OCI-LY3 (cell line): ENCODE measurements at regions not wholly inside any gene's neighbourhood (a gene's known extent, or its start where the extent isn't known, plus 50 kb on each side); places are given as distances from the start of the nearest gene placed in this dataset.
"Not testable (repeated sequence)": the region's sequence is repeated elsewhere in the genome, so short reads cannot be mapped to it uniquely, and the experiment has no call there.

Experiments
- H2AFZ ChIP-seq: fragments of 200-600, 300-600 bp; shearing (Covaris generic); 2 replicates; pipeline ENCODE4 v1.6.0; 2014; ENCODE audit warnings: antibody characterized with exemption, low read depth, low read length
- H3K27ac ChIP-seq: fragments of 200-600, 300-600 bp; sonication (generic); 2 replicates; pipeline ENCODE4 v1.5.1; 2014; ENCODE audit warnings: mild to moderate bottlenecking, low read length, moderate library complexity, mixed read lengths
- H3K27me3 ChIP-seq: fragments of 200-600, 300-600 bp; sonication (generic); 2 replicates; pipeline ENCODE4 v1.6.1; 2014; ENCODE audit warnings: low read depth, low read length, mixed read lengths
- H3K36me3 ChIP-seq: fragments of 200-600, 300-600 bp; sonication (generic); replicated peaks from 2 replicates; pipeline ENCODE3; 2014; ENCODE audit warnings: low read depth, low read length, mixed read lengths
- H3K4me1 ChIP-seq: fragments of 300-600, 200-600 bp; sonication (generic); 2 replicates; pipeline ENCODE4 v1.6.1; 2014; ENCODE audit warnings: low read length, mixed read lengths
- H3K4me2 ChIP-seq: fragments of 200-600, 300-600 bp; sonication (generic); 2 replicates; pipeline ENCODE4 v1.6.1; 2014; ENCODE audit warnings: low read length, mixed read lengths
- H3K4me3 ChIP-seq: fragments of 300-600, 200-600 bp; sonication (generic); 2 replicates; pipeline ENCODE4 v1.5.1; 2014; ENCODE audit warnings: antibody characterized with exemption, mild to moderate bottlenecking, low read length, moderate library complexity
- H3K79me2 ChIP-seq: fragments of 300-600, 200-600 bp; shearing (Covaris generic); 2 replicates; pipeline ENCODE4 v1.6.1; 2014; ENCODE audit warnings: mild to moderate bottlenecking, low read length, mixed read lengths
- H3K9ac ChIP-seq: fragments of 300-600, 200-600 bp; shearing (Covaris generic); 2 replicates; pipeline ENCODE4 v1.6.0; 2014; ENCODE audit warnings: mild to moderate bottlenecking, low read length, moderate library complexity
- H3K9me3 ChIP-seq: fragments of 200-600, 300-600 bp; shearing (Covaris generic); 2 replicates; pipeline ENCODE4 v1.6.1; 2014; ENCODE audit warnings: low read length, mixed read lengths; ENCODE audit not compliant: insufficient read depth
- H4K20me1 ChIP-seq: fragments of 200-600, 300-600 bp; sonication (generic); 2 replicates; pipeline ENCODE4 v1.6.1; 2016; ENCODE audit warnings: low read length, mixed read lengths; ENCODE audit not compliant: insufficient read depth
- CTCF ChIP-seq: fragments of 200-600, 300-600 bp; sonication (generic); IDR thresholded peaks from 2 replicates; pipeline ENCODE4 v1.5.1; 2014; ENCODE audit warnings: antibody characterized with exemption, low read length, low read depth
- EZH2phosphoT487 ChIP-seq: fragments of 200-600 bp; shearing (Covaris generic); IDR thresholded peaks from 2 replicates; pipeline ENCODE4 v1.6.1; 2018; ENCODE audit warnings: antibody characterized with exemption, mixed run types, low read depth

- H3K79me2 ChIP-seq, result no peaks in the 10 kb centered on the region
- H3K9ac ChIP-seq, result no peak overlapping the region
- H3K4me1 ChIP-seq, result peaks cover 4% of the 10 kb centered on the region; the same call in 1 of the 2 replicates
- no peak overlapping the region for H3K4me3 ChIP-seq
- no peaks in the 10 kb centered on the region for H3K36me3 ChIP-seq
- H2AFZ ChIP-seq, result no peak overlapping the region
- no peaks in the 10 kb centered on the region for H3K27me3 ChIP-seq
- no peaks in the 10 kb centered on the region for H3K9me3 ChIP-seq
- H3K4me2 ChIP-seq, result no peak overlapping the region
- H4K20me1 ChIP-seq, result no peaks in the 10 kb centered on the region
- TF ChIP-seq EZH2phosphoT487, result no peak
- TF ChIP-seq CTCF, result no peak
- H3K27ac ChIP-seq, result no peak overlapping the region
Measured at GRCh38 chr4:91764085-91764484, 539.7 kb upstream of the GRID2 start.

GRCh38 chr4:91769912-91770311, 533.9 kb upstream of the GRID2 start:
- Histone ChIP-seq H3K9ac (no peak overlapping the region), H3K4me1 (no peaks in the 10 kb centered on the region), H4K20me1 (no peaks in the 10 kb centered on the region), H3K4me3 (no peak overlapping the region), H3K27me3 (no peaks in the 10 kb centered on the region), H3K9me3 (no peaks in the 10 kb centered on the region), H2AFZ (no peak overlapping the region), H3K27ac (no peak overlapping the region), H3K36me3 (no peaks in the 10 kb centered on the region), H3K79me2 (no peaks in the 10 kb centered on the region), H3K4me2 (no peak overlapping the region)
- TF ChIP-seq CTCF (no peak), EZH2phosphoT487 (no peak)

GRCh38 chr4:91791631-91792030, 512.1 kb upstream of the GRID2 start:
- not testable (repeated sequence) for H3K27ac ChIP-seq, H3K36me3 ChIP-seq, H3K9ac ChIP-seq, H3K4me1 ChIP-seq, H3K27me3 ChIP-seq, H3K9me3 ChIP-seq, H4K20me1 ChIP-seq, H3K79me2 ChIP-seq, H3K4me2 ChIP-seq, H2AFZ ChIP-seq, H3K4me3 ChIP-seq

- Histone ChIP-seq H3K4me1 (no peaks in the 10 kb centered on the region), H3K27me3 (no peaks in the 10 kb centered on the region), H3K4me2 (no peak overlapping the region), H2AFZ (no peak overlapping the region), H3K4me3 (no peak overlapping the region), H3K36me3 (no peaks in the 10 kb centered on the region), H3K79me2 (no peaks in the 10 kb centered on the region), H3K27ac (no peak overlapping the region), H3K9me3 (no peaks in the 10 kb centered on the region), H3K9ac (no peak overlapping the region), H4K20me1 (no peaks in the 10 kb centered on the region)
- TF ChIP-seq EZH2phosphoT487 (no peak), CTCF (no peak)
Measured at GRCh38 chr4:91795947-91796346, 507.8 kb upstream of the GRID2 start.

GRCh38 chr4:91812319-91812718, 491.4 kb upstream of the GRID2 start:
- no peak overlapping the region for H3K4me3 ChIP-seq

More at GRCh38 chr4:91812319-91812718, 491.4 kb upstream of the GRID2 start:
- Histone ChIP-seq H2AFZ (no peak overlapping the region), H3K4me2 (no peak overlapping the region), H3K36me3 (no peaks in the 10 kb centered on the region), H3K79me2 (no peaks in the 10 kb centered on the region), H3K27me3 (no peaks in the 10 kb centered on the region), H3K4me1 (no peaks in the 10 kb centered on the region), H3K27ac (no peak overlapping the region), H4K20me1 (no peaks in the 10 kb centered on the region), H3K9ac (no peak overlapping the region), H3K9me3 (no peaks in the 10 kb centered on the region)
- no peak for TF ChIP-seq EZH2phosphoT487
- TF ChIP-seq CTCF, result no peak
